HS-5 (cell line): ENCODE measurements at regions not wholly inside any gene's neighbourhood (a gene's known extent, or its start where the extent isn't known, plus 50 kb on each side); places are given as distances from the start of the nearest gene placed in this dataset.

Experiments used
- DNase-seq: peaks from one replicate; pipeline ENCODE4 v3.0.0-alpha.2; 2012; ENCODE audit warnings: low read depth

DNA sequence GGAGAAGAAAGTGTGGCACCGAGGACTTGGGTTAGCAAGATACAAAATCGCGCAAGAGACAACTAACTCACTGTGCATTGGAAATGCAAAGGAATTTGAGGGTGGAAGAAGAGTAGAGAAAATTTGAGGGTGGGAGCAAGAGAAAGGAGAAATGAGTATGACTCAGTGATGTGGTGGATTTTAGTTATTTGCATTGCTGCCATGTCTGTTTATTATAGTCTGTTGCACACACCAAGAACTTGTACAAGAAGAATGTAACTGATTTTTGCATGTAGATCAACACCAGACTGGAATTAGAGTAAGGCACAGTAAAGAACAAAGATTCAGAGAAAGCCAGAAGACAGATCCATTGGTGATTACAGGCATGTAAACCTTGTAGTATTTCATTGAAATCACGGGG lies 71.6 kb upstream of the SMIM36 start:
- DNase-seq = no peak

DNA sequence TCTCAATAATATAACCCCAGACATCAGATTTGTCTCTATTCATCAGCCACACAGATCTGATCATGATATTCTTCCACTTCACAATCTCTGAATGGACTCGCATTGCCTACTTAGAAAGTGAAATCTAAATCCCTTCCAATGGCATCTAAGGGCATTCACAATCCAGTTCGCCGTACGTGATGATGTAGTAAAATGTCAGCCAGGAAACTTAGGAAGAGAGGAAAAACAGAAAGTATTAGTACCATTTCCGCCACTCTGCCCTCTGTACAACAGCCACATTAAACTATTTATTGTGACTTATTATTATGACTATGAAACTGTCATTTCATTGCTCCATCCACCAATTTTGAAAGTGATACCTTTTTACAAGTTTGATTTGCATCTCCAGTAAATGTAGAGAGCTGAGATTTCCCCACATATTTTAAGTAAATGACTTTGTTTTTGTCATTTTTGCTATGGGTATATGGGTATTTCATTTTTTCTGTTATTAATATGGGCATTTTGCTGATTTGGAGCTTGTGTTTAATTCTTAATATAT lies 69.4 kb upstream of the SMIM36 start:
- no peak for DNase-seq

DNA sequence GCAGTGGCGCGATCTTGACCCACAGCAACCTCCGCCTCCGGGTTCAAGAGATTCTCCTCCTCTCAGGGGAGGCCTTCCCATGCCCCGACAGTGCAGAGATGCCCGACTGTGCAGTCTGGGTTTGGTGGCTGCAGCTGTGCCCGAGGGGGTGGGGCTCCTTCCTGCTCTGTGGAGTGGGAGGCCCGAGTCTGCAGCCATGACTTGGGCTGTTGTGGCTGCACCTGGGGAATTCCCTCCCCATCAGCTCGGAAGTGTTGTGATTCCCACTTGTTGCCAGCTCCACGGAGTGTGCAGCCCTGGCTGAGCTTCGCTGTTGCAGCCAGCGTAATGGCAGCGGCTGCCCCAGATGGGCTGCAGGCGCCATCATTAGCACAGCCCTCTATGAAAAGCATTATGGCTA lies 66.4 kb upstream of the SMIM36 start:
- DNase-seq = no peak

DNA sequence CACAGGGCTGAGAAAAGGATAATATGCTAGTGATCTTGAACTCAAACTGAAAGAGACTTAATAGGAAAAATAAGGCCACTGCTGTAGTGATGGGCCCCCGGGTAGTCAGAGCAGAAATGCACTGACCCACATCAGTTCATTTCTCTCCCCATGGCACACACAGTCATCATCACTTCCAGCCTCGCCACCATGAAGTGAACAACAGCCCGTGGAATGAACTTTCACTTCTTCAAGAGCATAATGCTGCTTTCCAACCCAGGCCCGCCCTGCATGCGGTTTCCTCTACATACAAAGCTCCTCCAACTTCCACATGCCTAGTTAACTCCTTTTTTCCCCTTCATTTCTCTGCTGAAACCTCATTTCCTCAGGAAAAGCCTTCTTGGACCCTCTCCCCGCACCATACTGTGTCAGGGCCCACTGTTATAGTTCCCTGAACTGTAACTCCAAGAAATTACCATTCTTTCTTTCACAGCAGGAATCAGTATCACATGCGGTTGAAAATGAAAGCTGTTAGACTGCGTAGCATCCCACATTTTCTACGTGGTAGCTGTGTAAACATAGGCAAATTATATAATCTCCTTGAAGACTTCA lies 65.8 kb upstream of the SMIM36 start:
- no peak for DNase-seq

DNA sequence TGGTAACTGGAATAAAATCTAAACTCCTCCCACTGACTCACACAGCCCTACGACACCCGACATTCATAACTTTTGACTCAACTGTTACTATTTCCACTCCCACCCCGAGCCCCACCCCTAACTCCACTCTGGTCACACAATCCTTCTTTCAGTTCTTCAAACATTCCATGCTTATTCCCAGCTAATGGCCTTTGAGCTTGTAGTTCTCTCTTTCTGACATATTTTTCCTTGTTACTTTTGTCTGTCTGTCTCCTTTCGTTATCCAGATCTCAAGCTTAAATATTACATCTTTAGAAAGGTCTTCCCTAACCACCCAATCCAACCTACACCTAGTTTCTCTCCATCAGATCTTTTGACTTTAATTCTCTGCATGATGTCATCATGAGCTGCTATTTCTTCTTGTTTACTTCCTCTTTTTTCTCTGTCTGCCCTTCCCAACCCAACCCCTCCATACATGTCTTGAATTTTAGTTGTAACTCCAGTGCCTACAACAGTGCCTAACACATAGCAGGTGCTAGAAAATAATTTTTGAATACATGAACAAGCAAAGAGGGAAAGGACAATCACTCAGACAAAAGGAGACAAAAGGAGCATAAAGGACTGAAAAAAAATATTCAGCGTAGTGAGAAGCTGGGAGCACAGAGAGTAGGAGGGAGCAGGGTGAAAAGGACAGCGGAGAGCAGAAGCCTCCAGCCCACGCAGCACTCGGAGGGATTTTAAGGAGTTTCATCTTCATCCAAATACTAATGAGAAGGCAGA lies 65.2 kb upstream of the SMIM36 start:
- peak; percentile 24 for DNase-seq

DNA sequence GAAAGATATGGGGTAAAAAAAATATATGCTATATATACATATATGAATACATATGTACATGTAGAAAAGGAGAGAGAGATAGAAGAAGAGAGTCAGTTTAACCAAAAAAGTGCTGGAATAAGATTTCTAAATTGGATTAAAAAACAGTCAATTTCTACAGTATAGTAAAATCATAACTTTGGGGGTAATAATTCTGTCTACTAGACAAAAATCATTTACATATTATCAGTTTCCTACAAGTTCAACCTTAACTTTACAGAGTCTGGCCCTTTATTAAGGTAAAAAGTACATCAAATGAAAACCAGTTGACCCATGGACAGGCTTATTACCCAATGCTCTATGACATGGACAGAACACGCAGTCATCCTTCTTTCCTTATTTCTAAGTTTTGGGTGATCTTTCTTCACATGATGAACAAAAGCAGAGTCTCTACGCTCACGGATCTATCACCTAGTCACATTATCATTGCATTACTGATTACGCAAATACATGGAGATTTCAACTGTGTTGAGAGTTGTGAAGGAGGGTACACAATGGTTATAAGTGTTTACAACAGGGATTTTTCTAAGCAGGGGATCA lies 63.9 kb upstream of the SMIM36 start:
- no peak for DNase-seq

DNA sequence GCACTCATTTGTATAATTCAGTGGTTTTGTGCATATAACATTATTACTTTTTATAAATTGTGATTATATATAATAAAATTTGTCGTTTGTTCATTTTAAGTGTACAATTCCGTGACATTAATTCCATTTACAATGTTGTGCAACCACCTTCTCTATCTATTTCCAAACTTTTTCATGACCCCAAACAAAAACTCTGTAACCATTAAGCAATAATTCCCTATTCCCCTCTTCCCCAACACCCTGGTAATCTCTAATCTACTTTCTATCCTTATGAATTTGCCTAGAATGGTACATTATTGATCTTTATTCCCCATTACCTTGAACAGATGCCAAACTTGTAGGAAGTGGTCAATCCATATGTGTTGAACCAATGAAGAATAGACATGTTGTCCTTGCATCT lies 61.3 kb upstream of the SMIM36 start:
- DNase-seq = no peak

DNA sequence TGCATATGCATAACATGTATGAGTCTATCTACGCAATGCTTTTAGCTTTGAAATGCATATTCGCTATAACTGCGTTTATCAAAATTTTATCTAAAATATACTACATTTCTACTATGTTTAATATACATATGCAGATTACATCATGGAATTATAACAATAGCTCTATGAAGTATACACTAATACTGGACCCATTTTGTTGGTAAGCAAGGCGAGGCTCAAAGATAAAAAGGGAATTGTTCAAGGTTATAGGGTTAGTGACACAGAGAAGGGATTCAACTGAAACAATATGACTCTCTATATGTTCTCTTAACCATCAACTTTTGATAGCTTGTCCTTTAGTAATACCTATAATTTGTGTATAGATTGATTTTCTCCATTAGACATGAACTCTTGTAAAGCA lies 60.9 kb upstream of the SMIM36 start:
- DNase-seq = no peak

DNA sequence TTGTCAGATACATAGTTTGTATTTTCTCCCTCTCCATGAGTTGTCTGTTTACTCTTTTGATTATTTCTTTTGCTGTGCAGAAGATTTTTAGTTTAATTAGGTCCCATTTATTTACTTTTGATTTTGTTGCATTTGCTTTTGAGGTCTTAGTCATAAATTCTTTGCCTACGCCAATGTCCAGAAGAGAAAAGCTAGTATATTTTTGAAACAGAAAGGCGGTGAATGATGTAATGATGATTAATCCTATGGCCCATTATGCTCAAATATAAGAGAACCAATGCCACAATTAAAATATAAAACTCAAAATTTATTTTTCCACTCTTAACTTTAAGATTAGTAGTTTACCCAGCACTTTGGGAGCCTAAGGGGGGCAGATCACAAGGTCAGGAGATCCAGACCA lies 59.8 kb upstream of the SMIM36 start:
- DNase-seq = no peak

DNA sequence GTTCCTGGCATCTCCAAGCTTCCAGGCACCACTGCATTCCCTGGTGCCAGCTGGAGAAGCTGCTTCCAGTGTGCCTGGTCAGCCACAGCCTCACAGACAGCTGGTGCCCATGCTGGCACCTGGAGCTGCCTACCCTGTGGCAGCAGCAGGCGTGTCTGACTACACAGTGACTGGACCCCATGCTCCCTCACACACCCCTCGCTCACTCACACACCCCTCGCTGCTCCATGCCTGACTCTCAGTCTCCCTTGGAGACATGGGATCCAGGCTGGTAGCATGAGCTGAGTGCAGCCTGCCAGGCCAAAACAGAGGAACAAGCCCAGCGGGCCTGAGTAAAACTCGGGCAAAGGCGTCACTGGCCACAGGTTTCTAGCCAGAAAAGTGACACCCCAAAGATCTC lies 59.1 kb upstream of the SMIM36 start:
- no peak for DNase-seq

DNA sequence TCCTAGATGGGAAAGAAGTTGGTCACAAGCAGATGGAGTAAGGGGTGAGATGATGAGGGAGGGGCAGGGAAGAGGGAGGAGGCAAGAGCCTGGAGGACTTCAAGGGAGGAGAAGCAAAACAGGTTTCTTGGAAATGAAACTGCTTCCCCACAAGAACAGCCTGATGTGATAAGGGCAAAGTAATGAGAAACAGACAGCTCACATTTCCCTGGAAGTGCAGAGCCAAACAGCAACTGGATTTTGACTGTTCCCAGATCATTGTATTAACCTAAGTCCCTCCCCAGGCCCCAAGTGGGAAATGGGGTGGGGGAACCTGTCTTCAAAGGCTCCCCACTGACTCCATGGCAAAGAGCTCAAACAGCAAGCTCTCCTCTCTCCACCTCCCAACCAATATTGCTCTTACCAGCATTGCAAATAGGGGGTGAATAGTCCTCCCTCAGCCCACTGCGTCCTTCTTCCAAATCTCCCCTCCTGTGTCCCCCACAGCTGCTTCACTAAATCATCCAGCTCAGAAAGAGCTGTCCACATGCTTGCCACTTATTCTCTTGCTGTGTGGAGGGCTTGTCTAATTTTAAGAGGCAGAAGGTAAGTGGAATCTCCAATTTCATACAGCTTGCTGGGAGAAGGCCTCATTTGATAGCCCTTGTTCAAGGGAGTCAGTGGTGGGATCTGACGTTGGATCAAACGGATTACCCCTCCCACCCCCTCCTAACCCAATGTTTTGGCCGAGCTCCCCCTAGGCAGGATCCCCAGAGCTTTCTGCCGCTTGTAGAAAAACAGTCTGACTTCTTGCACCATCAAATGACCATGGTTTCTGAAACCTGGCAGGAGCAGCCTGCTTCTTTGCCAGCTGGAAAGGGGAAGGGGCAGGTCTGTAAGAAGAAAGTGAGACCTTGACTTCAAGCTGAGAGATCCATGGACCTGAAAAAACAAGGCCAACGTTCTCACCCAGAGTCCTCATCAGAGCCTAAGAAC lies 56.3 kb upstream of the SMIM36 start:
- DNase-seq = no peak

DNA sequence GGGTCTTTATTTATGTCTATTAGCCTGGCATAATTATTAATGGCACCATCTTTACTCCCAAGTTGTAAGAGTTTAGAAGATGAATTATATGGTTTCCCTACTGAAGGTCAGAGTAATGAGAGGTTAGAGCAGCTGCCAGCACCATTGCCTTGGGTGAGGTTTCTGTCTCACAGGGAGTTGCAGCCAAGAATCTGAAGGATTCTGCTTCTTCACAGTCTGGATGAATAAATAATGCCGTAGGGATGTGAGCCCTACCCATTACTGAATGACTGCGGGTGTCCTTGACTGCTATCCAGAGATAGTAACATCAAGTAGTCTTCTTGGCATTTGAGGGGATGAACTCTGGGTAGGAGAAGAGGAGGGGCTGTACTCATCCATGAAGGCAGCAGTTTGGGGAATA lies 52.8 kb upstream of the SMIM36 start:
- no peak for DNase-seq

DNA sequence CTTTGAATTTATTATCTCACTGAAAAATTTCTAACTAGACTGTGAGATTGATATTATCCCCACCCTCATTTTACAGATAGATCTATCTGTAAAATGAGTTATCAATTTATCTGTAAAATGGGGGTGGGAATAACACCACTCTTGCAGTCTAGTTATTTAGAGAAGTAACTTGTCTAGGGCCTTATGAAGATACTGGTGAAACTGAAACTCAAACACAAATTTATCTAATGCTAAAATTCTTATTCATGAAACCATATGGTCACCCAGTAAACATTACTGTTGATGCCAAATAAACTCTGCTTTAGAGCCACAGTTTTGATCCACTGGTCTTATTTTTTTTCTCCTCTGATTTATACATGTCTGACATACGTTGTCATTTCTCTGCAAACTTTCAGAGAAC lies 52.1 kb upstream of the SMIM36 start:
- DNase-seq = no peak

DNA sequence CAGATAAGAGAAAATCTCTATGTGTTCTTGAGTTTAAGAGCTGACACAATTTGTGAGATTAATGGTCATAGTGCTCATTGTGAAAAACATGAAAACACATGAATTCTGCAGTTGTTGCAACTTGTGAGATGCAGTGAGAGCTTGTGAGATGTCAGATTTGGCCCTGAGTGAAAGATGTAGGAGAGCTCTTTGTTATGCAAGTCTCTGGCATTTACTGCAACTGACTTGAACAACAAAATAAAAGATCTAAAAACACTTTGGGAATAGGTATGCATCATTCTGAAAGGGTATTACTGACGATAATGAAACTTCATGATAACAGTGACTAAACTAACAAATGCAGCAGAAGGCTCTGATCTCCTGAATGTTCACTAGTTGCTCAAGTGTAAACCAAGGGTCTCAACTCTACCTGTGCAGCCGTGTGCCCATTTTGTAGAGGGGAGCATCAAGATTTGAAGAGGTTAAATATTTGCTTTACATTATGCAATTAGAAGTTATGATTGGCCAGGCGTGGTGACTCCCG lies 50.8 kb upstream of the SMIM36 start:
- no peak for DNase-seq

DNA sequence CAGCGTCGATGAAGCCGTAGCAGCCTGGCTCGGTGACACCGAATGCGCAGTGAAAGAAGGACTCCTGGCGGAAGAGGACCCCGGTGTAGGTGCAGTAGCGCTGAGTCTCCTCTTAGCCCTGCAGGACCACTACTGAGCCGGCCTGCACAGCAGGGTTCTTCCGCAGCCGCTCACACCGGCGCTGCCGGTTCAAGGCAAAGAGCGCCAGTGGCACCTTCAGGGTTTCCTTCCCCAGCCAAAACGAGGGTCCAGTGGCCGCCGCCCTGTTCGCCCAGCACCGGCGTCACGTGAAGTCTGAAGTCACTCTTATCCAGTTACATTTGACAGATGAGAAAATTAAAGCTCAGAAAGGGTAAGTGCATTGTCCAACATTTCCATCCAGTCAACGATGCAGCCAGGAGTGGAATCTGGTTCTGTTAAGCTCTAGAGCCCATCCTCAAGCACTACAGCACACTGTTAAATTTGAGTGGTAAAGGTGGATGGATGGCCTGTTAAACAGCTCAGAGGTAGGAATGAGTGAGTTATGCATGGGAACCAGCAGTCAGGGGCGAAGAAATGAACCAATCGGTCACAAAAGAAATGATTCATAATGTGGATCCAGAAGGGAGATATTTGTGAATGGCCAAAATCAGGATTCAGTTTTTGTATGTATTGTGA lies 50.2 kb upstream of the SMIM36 start:
- DNase-seq = no peak
